Tibial nerve (tissue), 4 donors: ENCODE measurements at regions not wholly inside any gene's neighbourhood (a gene's known extent, or its start where the extent isn't known, plus 50 kb on each side); places are given as distances from the start of the nearest gene placed in this dataset.
"Not testable (repeated sequence)": the region's sequence is repeated elsewhere in the genome, so short reads cannot be mapped to it uniquely, and the experiment has no call there.

Experiments
- DNase-seq, 2 donors: peaks; one replicate each; pipeline ENCODE4 v3.0.0-alpha.2; 2019; ENCODE audit warnings: low spot score in 2 of 2
- H3K27ac ChIP-seq, 4 donors: fragments of 200-600 bp; sonication (generic) in 3 of 4; one replicate each; pipeline ENCODE4 v1.5.1; 2017 to 2019; ENCODE audit warnings: mild to moderate bottlenecking in 1 of 4
- H3K27me3 ChIP-seq, 2 donors: fragments of 200-600 bp; sonication (generic) in 1 of 2; one replicate each; pipeline versions ENCODE4 v1.5.1 to v1.6.0; 2017 to 2019
- H3K36me3 ChIP-seq, 3 donors: fragments of 200-600 bp; sonication (generic); one replicate each; pipeline ENCODE4 v1.5.1; 2018 to 2019
- H3K4me1 ChIP-seq, 4 donors: fragments of 200-600 bp; sonication (generic) in 3 of 4; one replicate each; pipeline ENCODE4 v1.5.1; 2017 to 2019
- H3K4me3 ChIP-seq, 4 donors: fragments of 200-600 bp; sonication (generic) in 3 of 4; one replicate each; pipeline ENCODE4 v1.5.1; 2017 to 2019; ENCODE audit warnings: mild to moderate bottlenecking in 1 of 4, moderate library complexity in 1 of 4
- H3K9me3 ChIP-seq, 4 donors: fragments of 200-600 bp; sonication (generic) in 3 of 4; one replicate each; pipeline ENCODE4 v1.5.1; 2017 to 2019
- CTCF ChIP-seq, 5 experiments: fragments of 200-600 bp in 3 of 5; fragments of 450-650 bp in 2 of 5; sonication (generic) in 3 of 5; IDR thresholded peaks; one replicate each; pipeline ENCODE4 v1.5.1; 2016 to 2019; ENCODE audit warnings: antibody characterized with exemption in 5 of 5, mild to moderate bottlenecking in 3 of 5, moderate library complexity in 2 of 5
- EP300 ChIP-seq, 2 donors: sonication (generic); formaldehyde crosslinking; IDR thresholded peaks; one replicate each; pipeline ENCODE4 v1.6.1; 2017; ENCODE audit warnings: antibody characterized with exemption in 2 of 2, mild to moderate bottlenecking in 1 of 2
- POLR2A ChIP-seq, 2 donors: fragments of 450-650 bp; IDR thresholded peaks; one replicate each; pipeline ENCODE4 v1.6.1; 2017; ENCODE audit warnings: antibody characterized with exemption in 2 of 2, mild to moderate bottlenecking in 2 of 2, moderate library complexity in 2 of 2
- WGBS, 2 donors: methylation state at CpG; one replicate each; pipeline ENCODE4 v1.1.5; 2018; 5-methylcytosine and 5-hydroxymethylcytosine counted together

- Histone ChIP-seq H3K4me3 (no peak overlapping the region), H3K4me1 (peaks cover 0 to 26% (median 0%) of the 10 kb centered on the region in 4 donors), H3K27me3 (no peaks in the 10 kb centered on the region), H3K27ac (peak overlapping the region in 1 of 4 donors; percentile 14), H3K9me3 (peaks cover 0 to 13% (median 4%) of the 10 kb centered on the region in 4 donors), H3K36me3 (no peaks in the 10 kb centered on the region)
- DNase-seq: no peak
- TF ChIP-seq CTCF (IDR thresholded peaks at IDR 0.05) (no peak), POLR2A (IDR thresholded peaks at IDR 0.05) (no peak), EP300 (IDR thresholded peaks at IDR 0.05) (no peak)
- 50 to 52% methylated on average over 2 of the region's 2 CpGs for WGBS, 2 donors
These were observed 197.5 kb upstream of the PTBP2 start for GRCh38 chr1:96524100-96524499.

DNA sequence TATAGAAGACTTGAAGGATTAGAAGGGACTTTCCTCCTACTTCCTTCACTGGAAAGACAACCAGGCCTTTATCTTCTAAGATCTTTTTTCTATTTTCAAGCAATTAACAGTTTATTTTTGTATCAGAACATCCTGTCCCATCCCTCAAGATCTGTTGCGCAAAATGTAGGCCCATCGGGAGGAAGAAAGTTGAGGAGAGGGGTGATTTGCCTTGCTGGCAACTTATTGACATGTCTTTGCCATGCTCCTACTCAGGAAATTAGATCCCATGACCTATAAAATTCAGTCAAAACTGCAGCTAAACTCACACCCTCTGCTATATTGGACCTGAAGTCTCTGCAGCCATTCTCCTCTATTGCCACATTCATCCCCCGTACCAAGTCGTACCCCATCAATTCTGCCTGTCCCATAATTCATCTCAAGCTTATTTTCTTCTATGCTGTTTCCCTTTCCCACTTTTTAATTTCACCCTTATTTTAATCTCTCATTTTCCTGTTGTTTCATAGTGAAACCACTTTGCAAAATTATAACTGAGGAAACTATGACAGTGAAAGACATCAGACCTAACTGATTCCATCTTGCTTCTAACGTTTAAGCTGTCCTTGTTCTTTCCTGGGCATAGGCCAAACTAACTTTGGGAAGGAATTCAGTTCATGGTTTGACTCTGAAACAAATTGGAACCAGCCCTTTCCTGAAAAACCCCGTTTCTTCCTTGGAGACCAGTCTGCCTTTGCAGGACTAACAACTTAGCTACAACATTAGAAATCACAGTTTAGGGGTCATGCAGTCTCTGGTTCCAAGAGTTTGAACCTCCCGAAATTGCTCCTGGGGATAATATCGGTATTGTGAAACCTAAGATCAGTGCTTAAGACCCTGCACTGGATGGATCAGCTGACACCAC is 195.7 kb upstream of the PTBP2 start:
- peak overlapping the region; percentile 5 to 71 (median 47) for H3K27ac ChIP-seq
- WGBS, 2 donors: 55 to 63% methylated on average over 8 of the region's 8 CpGs
- DNase-seq: peak in 1 of 2 donors; percentile 49
- no peaks in the 10 kb centered on the region for H3K27me3 ChIP-seq
- H3K9me3 ChIP-seq: peaks cover 0 to 17% (median 4%) of the 10 kb centered on the region in 4 donors
- TF ChIP-seq POLR2A (IDR thresholded peaks at IDR 0.05) (no peak), EP300 (IDR thresholded peaks at IDR 0.05) (peak; percentile 59 to 89)
- peaks cover 0 to 16% (median 0%) of the 10 kb centered on the region in 4 donors for H3K4me1 ChIP-seq
- no peaks in the 10 kb centered on the region for H3K36me3 ChIP-seq
- H3K4me3 ChIP-seq: no peak overlapping the region

GRCh38 chr1:96528672-96529071 is 192.9 kb upstream of the PTBP2 start:
- H3K36me3 ChIP-seq, H3K27me3 ChIP-seq, H3K27ac ChIP-seq, H3K4me3 ChIP-seq, DNase-seq: not testable (repeated sequence)
- Histone ChIP-seq H3K4me1 (peaks cover 0 to 11% (median 0%) of the 10 kb centered on the region in 4 donors), H3K9me3 (peaks cover 0 to 17% (median 4%) of the 10 kb centered on the region in 4 donors)
- WGBS, 2 donors: 88 to 94% methylated on average over 1 of the region's 1 CpG

- no peaks in the 10 kb centered on the region for H3K27me3 ChIP-seq
- H3K4me3 ChIP-seq: no peak overlapping the region
- 76 to 81% methylated on average over 4 of the region's 4 CpGs for WGBS, 2 donors
- H3K9me3 ChIP-seq: peaks cover 0 to 7% (median 1%) of the 10 kb centered on the region in 4 donors
- TF ChIP-seq POLR2A (IDR thresholded peaks at IDR 0.05) (no peak), CTCF (IDR thresholded peaks at IDR 0.05) (no peak), EP300 (IDR thresholded peaks at IDR 0.05) (no peak)
- H3K27ac ChIP-seq: no peak overlapping the region
- H3K4me1 ChIP-seq: peaks cover 0 to 13% (median 0%) of the 10 kb centered on the region in 4 donors
- DNase-seq: no peak
- no peaks in the 10 kb centered on the region for H3K36me3 ChIP-seq
These were observed 187.8 kb upstream of the PTBP2 start for GRCh38 chr1:96533820-96534219.

DNA sequence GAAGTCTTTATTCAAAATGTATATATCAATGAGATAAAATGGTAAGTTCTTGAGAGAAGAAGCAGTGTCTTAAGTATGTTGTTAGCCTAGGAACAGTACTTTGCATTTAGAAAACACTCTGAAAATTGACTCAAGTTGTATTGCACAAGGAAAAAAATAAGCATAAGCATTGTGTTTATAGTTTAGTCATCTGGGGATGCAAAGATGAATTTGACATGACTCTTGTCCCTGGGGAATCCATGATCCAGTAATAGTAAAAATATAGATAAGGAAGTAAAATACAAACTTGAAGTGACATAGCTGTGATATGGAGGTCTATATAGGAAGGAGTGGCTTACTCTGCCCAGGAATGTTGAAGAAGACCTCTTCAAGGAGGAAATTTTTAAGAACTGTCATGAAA is 185.0 kb upstream of the PTBP2 start:
- H3K36me3 ChIP-seq: no peaks in the 10 kb centered on the region
- H3K27ac ChIP-seq: no peak overlapping the region
- TF ChIP-seq CTCF (IDR thresholded peaks at IDR 0.05): no peak
- no peak for TF ChIP-seq EP300 (IDR thresholded peaks at IDR 0.05)
- no peak for TF ChIP-seq POLR2A (IDR thresholded peaks at IDR 0.05)

DNA sequence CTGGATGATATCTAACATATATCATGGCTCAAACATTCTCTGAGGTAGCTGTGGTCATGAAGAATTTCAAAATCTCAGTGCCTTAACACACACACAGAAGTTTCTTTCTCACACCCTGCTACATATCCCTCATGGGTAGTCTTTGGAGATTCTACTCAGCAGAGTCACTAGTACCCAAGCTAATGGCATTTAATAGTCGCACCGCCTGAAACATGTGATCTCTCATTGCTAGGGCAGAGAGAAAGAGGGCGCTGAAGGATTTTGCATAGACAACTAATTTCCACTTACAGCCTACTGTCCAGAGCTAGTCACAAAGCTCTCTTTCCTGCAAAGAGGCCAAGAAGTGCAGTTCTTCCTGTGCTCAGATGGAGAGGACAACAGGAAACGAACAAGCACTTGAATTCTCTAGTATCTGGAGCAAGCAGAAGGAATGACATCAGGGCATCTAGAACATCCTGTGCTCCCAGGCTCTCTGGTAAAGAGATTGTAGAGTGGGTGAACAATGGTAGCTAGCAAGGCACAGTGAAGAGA is 183.4 kb upstream of the PTBP2 start:
- Histone ChIP-seq H3K36me3 (no peaks in the 10 kb centered on the region), H3K4me3 (no peak overlapping the region), H3K27ac (peak overlapping the region; percentile 62 to 83 (median 77)), H3K4me1 (peaks cover 0 to 25% (median 5%) of the 10 kb centered on the region in 4 donors), H3K27me3 (no peaks in the 10 kb centered on the region), H3K9me3 (no peaks in the 10 kb centered on the region)
- peak in 2 of 5 experiments; percentile 5 to 21 for TF ChIP-seq CTCF (IDR thresholded peaks at IDR 0.05)
- TF ChIP-seq POLR2A (IDR thresholded peaks at IDR 0.05): no peak
- peak; percentile 30 to 81 for TF ChIP-seq EP300 (IDR thresholded peaks at IDR 0.05)
- WGBS, 2 donors: 53 to 58% methylated on average over 4 of the region's 4 CpGs
- peak in 1 of 2 donors; percentile 63 for DNase-seq

More for the DNA sequence above, 185.0 kb upstream of the PTBP2 start:
- Histone ChIP-seq H3K4me1 (peaks cover 0 to 25% (median 5%) of the 10 kb centered on the region in 4 donors), H3K9me3 (no peaks in the 10 kb centered on the region), H3K27me3 (no peaks in the 10 kb centered on the region), H3K4me3 (no peak overlapping the region)
- DNase-seq: no peak
